Uterus (tissue), 2 donors: ENCODE measurements at regions not wholly inside any gene's neighbourhood (a gene's known extent, or its start where the extent isn't known, plus 50 kb on each side); places are given as distances from the start of the nearest gene placed in this dataset.

Experiments used
- POLR2A ChIP-seq, 2 donors: fragments of 450-650 bp; IDR thresholded peaks; one replicate each; pipeline ENCODE4 v1.6.1; 2016; ENCODE audit warnings: antibody characterized with exemption in 2 of 2, mild to moderate bottlenecking in 1 of 2, moderate library complexity in 1 of 2
- TF ChIP-seq, protein P1 (sequence below), 4 experiments: fragments of 200-600 bp in 2 of 4; fragments of 450-650 bp in 2 of 4; sonication (generic) in 2 of 4; IDR thresholded peaks; one replicate each; pipeline ENCODE4 v1.5.1; 2016 to 2019; ENCODE audit warnings: antibody characterized with exemption in 4 of 4, mild to moderate bottlenecking in 2 of 4, moderate library complexity in 1 of 4

DNA sequence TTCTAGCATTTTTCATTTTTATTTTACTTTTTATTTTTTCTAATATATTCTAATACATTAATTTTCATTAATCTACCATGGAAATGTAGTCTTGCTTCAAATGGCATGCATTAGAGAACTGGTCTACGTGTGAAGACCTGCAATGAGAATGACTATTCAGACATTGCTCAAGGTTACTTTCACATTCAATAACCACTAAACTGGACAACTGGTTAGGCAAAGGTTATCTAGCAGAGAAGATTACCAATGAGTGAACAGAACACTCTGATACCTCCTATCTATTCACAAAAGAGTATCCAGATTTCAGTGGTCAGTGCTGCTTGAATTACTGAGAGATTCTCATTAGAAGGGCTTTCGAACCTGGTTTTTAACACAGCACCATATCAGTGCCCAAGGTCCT, 58.9 kb upstream of the ARHGAP24 start:
- TF ChIP-seq POLR2A (IDR thresholded peaks at IDR 0.05), result no peak
- TF ChIP-seq, protein P1, sequence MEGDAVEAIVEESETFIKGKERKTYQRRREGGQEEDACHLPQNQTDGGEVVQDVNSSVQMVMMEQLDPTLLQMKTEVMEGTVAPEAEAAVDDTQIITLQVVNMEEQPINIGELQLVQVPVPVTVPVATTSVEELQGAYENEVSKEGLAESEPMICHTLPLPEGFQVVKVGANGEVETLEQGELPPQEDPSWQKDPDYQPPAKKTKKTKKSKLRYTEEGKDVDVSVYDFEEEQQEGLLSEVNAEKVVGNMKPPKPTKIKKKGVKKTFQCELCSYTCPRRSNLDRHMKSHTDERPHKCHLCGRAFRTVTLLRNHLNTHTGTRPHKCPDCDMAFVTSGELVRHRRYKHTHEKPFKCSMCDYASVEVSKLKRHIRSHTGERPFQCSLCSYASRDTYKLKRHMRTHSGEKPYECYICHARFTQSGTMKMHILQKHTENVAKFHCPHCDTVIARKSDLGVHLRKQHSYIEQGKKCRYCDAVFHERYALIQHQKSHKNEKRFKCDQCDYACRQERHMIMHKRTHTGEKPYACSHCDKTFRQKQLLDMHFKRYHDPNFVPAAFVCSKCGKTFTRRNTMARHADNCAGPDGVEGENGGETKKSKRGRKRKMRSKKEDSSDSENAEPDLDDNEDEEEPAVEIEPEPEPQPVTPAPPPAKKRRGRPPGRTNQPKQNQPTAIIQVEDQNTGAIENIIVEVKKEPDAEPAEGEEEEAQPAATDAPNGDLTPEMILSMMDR (IDR thresholded peaks at IDR 0.05), result no peak
